MV-4-11 (cell line): ENCODE measurements at regions not wholly inside any gene's neighbourhood (a gene's known extent, or its start where the extent isn't known, plus 50 kb on each side); places are given as distances from the start of the nearest gene placed in this dataset.
"Not testable (repeated sequence)": the region's sequence is repeated elsewhere in the genome, so short reads cannot be mapped to it uniquely, and the experiment has no call there.

Source experiments
- DNase-seq: peaks from one replicate; lab custom pipeline; 2025; lab: John Stamatoyannopoulos, UW

- DNase-seq, result not testable (repeated sequence)
These were observed 198.8 kb downstream of the USP22 start for GRCh38 chr17:20843799-20844553.

- DNase-seq, result not testable (repeated sequence)
These were observed 193.9 kb downstream of the USP22 start for GRCh38 chr17:20848869-20849443.

- DNase-seq, result not testable (repeated sequence)
These were observed 191.1 kb downstream of the USP22 start for GRCh38 chr17:20851591-20852238.

- DNase-seq, result peak; percentile 3
These were observed 190.4 kb downstream of the USP22 start for GRCh38 chr17:20852239-20852989.

GRCh38 chr17:20852990-20853370 is 189.8 kb downstream of the USP22 start:
- DNase-seq, result no peak

GRCh38 chr17:20855910-20856470 is 186.8 kb downstream of the USP22 start:
- not testable (repeated sequence) for DNase-seq

GRCh38 chr17:20866444-20867209 is 176.2 kb downstream of the USP22 start:
- DNase-seq, result not testable (repeated sequence)

GRCh38 chr17:20867436-20867937 is 175.3 kb downstream of the USP22 start:
- not testable (repeated sequence) for DNase-seq

GRCh38 chr17:20867938-20868661 is 174.7 kb downstream of the USP22 start:
- DNase-seq, result not testable (repeated sequence)

- DNase-seq, result not testable (repeated sequence)
These were observed 174.2 kb downstream of the USP22 start for GRCh38 chr17:20868662-20869007.

- not testable (repeated sequence) for DNase-seq
These were observed 169.6 kb downstream of the USP22 start for GRCh38 chr17:20873173-20873572.

GRCh38 chr17:20873688-20874328 is 169.0 kb downstream of the USP22 start:
- DNase-seq, result not testable (repeated sequence)

- DNase-seq, result not testable (repeated sequence)
These were observed 165.4 kb downstream of the USP22 start for GRCh38 chr17:20877384-20877783.

- DNase-seq, result no peak
These were observed 152.5 kb downstream of the USP22 start for GRCh38 chr17:20890338-20890737.

- not testable (repeated sequence) for DNase-seq
These were observed 147.4 kb downstream of the USP22 start for GRCh38 chr17:20895426-20895825.

GRCh38 chr17:20896153-20896649 is 146.6 kb downstream of the USP22 start:
- DNase-seq, result no peak

- DNase-seq, result not testable (repeated sequence)
These were observed 144.1 kb downstream of the USP22 start for GRCh38 chr17:20898726-20899125.

GRCh38 chr17:20902496-20902895 is 140.3 kb downstream of the USP22 start:
- not testable (repeated sequence) for DNase-seq

- not testable (repeated sequence) for DNase-seq
These were observed 139.3 kb downstream of the USP22 start for GRCh38 chr17:20903549-20903948.
